CD4-positive, alpha-beta T cell (primary cell): ENCODE measurements at regions not wholly inside any gene's neighbourhood (a gene's known extent, or its start where the extent isn't known, plus 50 kb on each side); places are given as distances from the start of the nearest gene placed in this dataset.

ENCODE experiments used
- ATAC-seq: fragments of 200-7000 bp; cut with Tn5 transposase; one replicate; pipeline ENCODE4 v1.10.0; 2022; ENCODE audit warnings: mild to moderate bottlenecking; ENCODE audit not compliant: poor library complexity
- CTCF ChIA-PET: fragments of 350-600 bp; sonication (Branson Sonifier 250); formaldehyde crosslinking; loops from one replicate; lab custom pipeline; 2021; ENCODE audit warnings: antibody characterized with exemption, inconsistent platforms; lab: Charles Lee
- POLR2A ChIA-PET: fragments of 350-600 bp; sonication (Branson Sonifier 250); formaldehyde crosslinking; loops from one replicate; lab custom pipeline; 2021; ENCODE audit warnings: antibody characterized with exemption, inconsistent platforms; lab: Charles Lee
- DNase-seq, 14 experiments: peaks; one replicate each; pipeline ENCODE4 v3.0.0-alpha.2; 2013 to 2020; ENCODE audit warnings: mixed read lengths in 2 of 14
- H3K27ac ChIP-seq, 2 donors: one replicate each; pipeline versions ENCODE4 v1.5.1 to v1.7.0; 2013; ENCODE audit warnings: low read length in 2 of 2, low read depth in 1 of 2, mild to moderate bottlenecking in 1 of 2
- H3K27me3 ChIP-seq, 2 experiments: 1 replicate in 1 of 2; 2 replicates in 1 of 2; pipeline versions ENCODE4 v1.6.1 to v1.7.0; 2013; ENCODE audit warnings: low read length in 2 of 2, control low read depth in 1 of 2, mild to moderate bottlenecking in 1 of 2, moderate library complexity in 1 of 2; ENCODE audit not compliant: insufficient read depth in 2 of 2, control insufficient read depth in 1 of 2
- H3K36me3 ChIP-seq: one replicate; pipeline ENCODE4 v1.6.1; 2013; ENCODE audit warnings: low read length, control low read depth; ENCODE audit not compliant: insufficient read depth
- H3K4me1 ChIP-seq: one replicate; pipeline ENCODE4 v1.6.1; 2013; ENCODE audit warnings: low read length, control low read depth; ENCODE audit not compliant: insufficient read depth
- H3K4me3 ChIP-seq: one replicate; pipeline ENCODE4 v1.5.1; 2013; ENCODE audit warnings: mild to moderate bottlenecking, low read length, moderate library complexity
- H3K9me3 ChIP-seq, 2 experiments: 1 replicate in 1 of 2; 2 replicates in 1 of 2; pipeline versions ENCODE4 v1.6.1 to v1.7.0; 2013; ENCODE audit warnings: low read length in 2 of 2, mild to moderate bottlenecking in 2 of 2, control low read depth in 1 of 2, moderate library complexity in 1 of 2; ENCODE audit not compliant: control insufficient read depth in 1 of 2, insufficient read depth in 1 of 2
- H3K27ac Mint-ChIP-seq: one replicate; pipeline ENCODE4 v1.8.0; 2020; ENCODE audit warnings: mixed read lengths
- H3K27me3 Mint-ChIP-seq: one replicate; pipeline ENCODE4 v1.8.0; 2021; ENCODE audit warnings: mixed read lengths
- H3K36me3 Mint-ChIP-seq: one replicate; pipeline ENCODE4 v1.8.0; 2021; ENCODE audit warnings: low read depth, mixed read lengths
- H3K4me1 Mint-ChIP-seq: one replicate; pipeline ENCODE4 v1.8.0; 2021; ENCODE audit warnings: low read depth, mixed read lengths
- H3K4me3 Mint-ChIP-seq: one replicate; pipeline ENCODE4 v1.8.0; 2020; ENCODE audit warnings: mild to moderate bottlenecking, mixed read lengths
- H3K9me3 Mint-ChIP-seq: one replicate; pipeline ENCODE4 v1.8.0; 2020; ENCODE audit warnings: mixed read lengths
- intact Hi-C, 2 experiments: fragments of 100-400 bp; cut with DNase I in 1 of 2; cut with micrococcal nuclease in 1 of 2; formaldehyde crosslinking; loops; one replicate each; pipeline versions ENCODE4 v1.15.1 to v1.9.0; 2023 to 2025; cut with DNase I, micrococcal nuclease
- TF ChIP-seq, protein P1 (sequence below): fragments of 200-600 bp; IDR thresholded peaks from one replicate; pipeline ENCODE4 v1.8.0; 2022; ENCODE audit warnings: antibody characterized with exemption, mild to moderate bottlenecking

GRCh38 chr13:87094646-87095045 lies 576.5 kb upstream of the SLITRK5 start:
- Histone ChIP-seq H3K27ac (no peak overlapping the region), H3K36me3 (no peaks in the 10 kb centered on the region), H3K9me3 (no peaks in the 10 kb centered on the region), H3K4me1 (no peaks in the 10 kb centered on the region), H3K4me3 (no peak overlapping the region), H3K27me3 (no peaks in the 10 kb centered on the region)
- POLR2A ChIA-PET: no interaction called here
- ATAC-seq (no peak), DNase-seq (no peak)
- no peaks in the 10 kb centered on the region for H3K36me3 Mint-ChIP-seq
- no peaks in the 10 kb centered on the region for H3K9me3 Mint-ChIP-seq
- H3K4me3 Mint-ChIP-seq: no peak overlapping the region
- H3K27ac Mint-ChIP-seq: no peak overlapping the region
- no peaks in the 10 kb centered on the region for H3K27me3 Mint-ChIP-seq
- CTCF ChIA-PET: no interaction called here
- H3K4me1 Mint-ChIP-seq: no peaks in the 10 kb centered on the region
- intact Hi-C loops: no loop called here
- TF ChIP-seq, protein P1, sequence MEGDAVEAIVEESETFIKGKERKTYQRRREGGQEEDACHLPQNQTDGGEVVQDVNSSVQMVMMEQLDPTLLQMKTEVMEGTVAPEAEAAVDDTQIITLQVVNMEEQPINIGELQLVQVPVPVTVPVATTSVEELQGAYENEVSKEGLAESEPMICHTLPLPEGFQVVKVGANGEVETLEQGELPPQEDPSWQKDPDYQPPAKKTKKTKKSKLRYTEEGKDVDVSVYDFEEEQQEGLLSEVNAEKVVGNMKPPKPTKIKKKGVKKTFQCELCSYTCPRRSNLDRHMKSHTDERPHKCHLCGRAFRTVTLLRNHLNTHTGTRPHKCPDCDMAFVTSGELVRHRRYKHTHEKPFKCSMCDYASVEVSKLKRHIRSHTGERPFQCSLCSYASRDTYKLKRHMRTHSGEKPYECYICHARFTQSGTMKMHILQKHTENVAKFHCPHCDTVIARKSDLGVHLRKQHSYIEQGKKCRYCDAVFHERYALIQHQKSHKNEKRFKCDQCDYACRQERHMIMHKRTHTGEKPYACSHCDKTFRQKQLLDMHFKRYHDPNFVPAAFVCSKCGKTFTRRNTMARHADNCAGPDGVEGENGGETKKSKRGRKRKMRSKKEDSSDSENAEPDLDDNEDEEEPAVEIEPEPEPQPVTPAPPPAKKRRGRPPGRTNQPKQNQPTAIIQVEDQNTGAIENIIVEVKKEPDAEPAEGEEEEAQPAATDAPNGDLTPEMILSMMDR: no peak

DNA sequence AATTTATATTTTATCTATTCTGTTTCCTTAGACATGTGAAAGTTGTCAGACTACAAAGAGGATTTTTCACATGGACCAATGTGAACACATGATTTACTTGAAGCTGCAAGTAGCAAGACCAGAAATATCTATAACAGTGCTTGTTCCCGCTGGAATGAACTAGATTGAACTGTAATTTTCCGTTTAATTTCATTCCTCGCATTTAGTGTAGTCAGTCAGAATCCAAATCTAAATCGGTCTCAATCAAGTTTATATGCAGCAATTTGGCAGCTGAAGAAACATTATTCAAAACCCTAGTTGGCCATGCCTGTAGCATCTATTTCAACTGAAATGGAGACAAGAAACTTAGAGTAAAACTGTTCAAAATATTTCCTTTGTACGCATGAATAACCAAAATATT lies 570.7 kb upstream of the SLITRK5 start:
- Mint-ChIP-seq H3K36me3 (no peaks in the 10 kb centered on the region), H3K9me3 (peaks cover 2% of the 10 kb centered on the region), H3K27me3 (no peaks in the 10 kb centered on the region), H3K4me3 (no peak overlapping the region), H3K4me1 (no peaks in the 10 kb centered on the region), H3K27ac (no peak overlapping the region)
- POLR2A ChIA-PET: no interaction called here
- H3K4me1 ChIP-seq: no peaks in the 10 kb centered on the region
- H3K9me3 ChIP-seq: peaks cover 0 to 11% of the 10 kb centered on the region in 2 experiments
- TF ChIP-seq, protein P1: no peak
- no peak overlapping the region for H3K27ac ChIP-seq
- H3K4me3 ChIP-seq: no peak overlapping the region
- H3K27me3 ChIP-seq: no peaks in the 10 kb centered on the region
- no peak for ATAC-seq
- DNase-seq: no peak
- no peaks in the 10 kb centered on the region for H3K36me3 ChIP-seq
- intact Hi-C loops: no loop called here
- CTCF ChIA-PET: no interaction called here

- no peak overlapping the region for H3K27ac ChIP-seq
- no peak for ATAC-seq
- TF ChIP-seq, protein P1: no peak
- H3K9me3 ChIP-seq: peaks cover 0 to 9% of the 10 kb centered on the region in 2 experiments
- Mint-ChIP-seq H3K9me3 (no peaks in the 10 kb centered on the region), H3K4me3 (no peak overlapping the region), H3K36me3 (no peaks in the 10 kb centered on the region), H3K27ac (no peak overlapping the region), H3K27me3 (no peaks in the 10 kb centered on the region), H3K4me1 (no peaks in the 10 kb centered on the region)
- H3K4me1 ChIP-seq: no peaks in the 10 kb centered on the region
- H3K27me3 ChIP-seq: no peaks in the 10 kb centered on the region
- intact Hi-C loops: no loop called here
- ChIA-PET POLR2A (no interaction called here), CTCF (no interaction called here)
- H3K4me3 ChIP-seq: no peak overlapping the region
- no peak for DNase-seq
- H3K36me3 ChIP-seq: no peaks in the 10 kb centered on the region
Observed at GRCh38 chr13:87107651-87108050, 563.5 kb upstream of the SLITRK5 start.
